ENCODE measurements at regions not wholly inside any gene's neighbourhood (a gene's known extent, or its start where the extent isn't known, plus 50 kb on each side); places are given as distances from the start of the nearest gene placed in this dataset.

DNA sequence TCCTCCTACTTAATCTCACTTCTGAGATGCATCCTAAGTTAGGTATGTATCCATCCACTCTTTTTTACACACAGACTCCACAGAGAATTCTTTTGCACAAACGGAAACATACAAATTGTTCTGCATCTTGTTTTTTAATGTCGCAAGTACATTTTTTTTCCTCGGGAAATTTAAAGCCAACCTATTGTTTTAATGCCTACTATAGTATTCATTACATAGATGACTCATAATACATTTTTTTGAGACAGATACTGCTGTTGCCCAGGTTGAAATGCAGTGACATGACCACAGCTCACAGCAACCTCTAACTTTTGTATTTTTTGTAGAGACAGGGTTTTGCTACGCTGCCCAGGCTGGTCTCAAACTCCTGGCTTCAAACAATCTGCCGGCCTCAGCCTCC is 90.8 kb upstream of the TMEM45B start:
- H3K27me3 ChIP-seq: no peaks in the 10 kb centered on the region
- H3K4me3 ChIP-seq: no peak overlapping the region
- no peaks in the 10 kb centered on the region for H3K9me3 ChIP-seq (ENCODE audit: low read depth)
- TF ChIP-seq EZH2 (IDR thresholded peaks at IDR 0.05; ENCODE audit: borderline replicate concordance): no peak
- no peak for TF ChIP-seq EZH2phosphoT487 (IDR thresholded peaks at IDR 0.05; ENCODE audit: low read depth, severe bottlenecking, unreplicated experiment)
- TF ChIP-seq, protein P1, sequence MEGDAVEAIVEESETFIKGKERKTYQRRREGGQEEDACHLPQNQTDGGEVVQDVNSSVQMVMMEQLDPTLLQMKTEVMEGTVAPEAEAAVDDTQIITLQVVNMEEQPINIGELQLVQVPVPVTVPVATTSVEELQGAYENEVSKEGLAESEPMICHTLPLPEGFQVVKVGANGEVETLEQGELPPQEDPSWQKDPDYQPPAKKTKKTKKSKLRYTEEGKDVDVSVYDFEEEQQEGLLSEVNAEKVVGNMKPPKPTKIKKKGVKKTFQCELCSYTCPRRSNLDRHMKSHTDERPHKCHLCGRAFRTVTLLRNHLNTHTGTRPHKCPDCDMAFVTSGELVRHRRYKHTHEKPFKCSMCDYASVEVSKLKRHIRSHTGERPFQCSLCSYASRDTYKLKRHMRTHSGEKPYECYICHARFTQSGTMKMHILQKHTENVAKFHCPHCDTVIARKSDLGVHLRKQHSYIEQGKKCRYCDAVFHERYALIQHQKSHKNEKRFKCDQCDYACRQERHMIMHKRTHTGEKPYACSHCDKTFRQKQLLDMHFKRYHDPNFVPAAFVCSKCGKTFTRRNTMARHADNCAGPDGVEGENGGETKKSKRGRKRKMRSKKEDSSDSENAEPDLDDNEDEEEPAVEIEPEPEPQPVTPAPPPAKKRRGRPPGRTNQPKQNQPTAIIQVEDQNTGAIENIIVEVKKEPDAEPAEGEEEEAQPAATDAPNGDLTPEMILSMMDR (IDR thresholded peaks at IDR 0.05; ENCODE audit: poor library complexity): no peak
- H2AFZ ChIP-seq: no peak overlapping the region
- H3K36me3 ChIP-seq (replicated peaks; ENCODE audit: insufficient read depth, low read depth): no peaks in the 10 kb centered on the region
- H3K9me2 ChIP-seq (replicated peaks; ENCODE audit: insufficient read depth): no peaks in the 10 kb centered on the region
- H3K4me1 ChIP-seq (ENCODE audit: insufficient read depth): no peaks in the 10 kb centered on the region
- 92% methylated on average over 5 of the region's 5 CpGs for WGBS (ENCODE audit: low lambda C conversion rate, missing lambda C conversion rate)
- H4K20me1 ChIP-seq (ENCODE audit: insufficient read depth, poor library complexity, severe bottlenecking): no peaks in the 10 kb centered on the region
- H3K27ac ChIP-seq: no peak overlapping the region
- no peaks in the 10 kb centered on the region for H3K79me2 ChIP-seq
- no peak overlapping the region for H3K4me2 ChIP-seq
- DNase-seq (ENCODE audit: low spot score): no peak

DNA sequence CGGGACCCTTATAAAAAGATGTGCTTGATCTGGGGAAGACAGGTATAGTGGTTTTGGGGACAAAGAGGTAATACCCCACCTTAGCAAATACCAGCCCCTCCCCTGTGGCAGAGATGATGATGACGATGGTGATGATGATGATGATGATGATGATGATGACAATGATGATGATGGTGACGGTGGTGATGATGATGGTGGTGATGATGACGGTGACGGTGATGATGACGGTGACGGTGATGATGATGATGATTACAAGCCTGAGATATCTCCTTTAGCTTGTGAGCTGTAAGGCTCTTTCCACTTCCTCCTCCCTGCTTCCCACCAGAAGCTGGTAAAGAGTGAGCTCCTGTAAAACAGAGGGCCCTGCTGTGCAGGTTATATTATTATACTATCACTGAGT is 89.5 kb upstream of the TMEM45B start:
- no peak for DNase-seq (ENCODE audit: low spot score)
- Histone ChIP-seq H3K79me2 (no peaks in the 10 kb centered on the region), H3K9me2 (replicated peaks; ENCODE audit: insufficient read depth) (no peaks in the 10 kb centered on the region), H3K4me1 (ENCODE audit: insufficient read depth) (no peaks in the 10 kb centered on the region), H4K20me1 (ENCODE audit: insufficient read depth, poor library complexity, severe bottlenecking) (no peaks in the 10 kb centered on the region), H2AFZ (no peak overlapping the region), H3K9me3 (ENCODE audit: low read depth) (no peaks in the 10 kb centered on the region), H3K27me3 (no peaks in the 10 kb centered on the region), H3K36me3 (replicated peaks; ENCODE audit: insufficient read depth, low read depth) (no peaks in the 10 kb centered on the region), H3K27ac (no peak overlapping the region), H3K4me3 (no peak overlapping the region), H3K4me2 (no peak overlapping the region)
- WGBS (ENCODE audit: low lambda C conversion rate, missing lambda C conversion rate): 97% methylated on average over 7 of the region's 7 CpGs
- TF ChIP-seq EZH2phosphoT487 (IDR thresholded peaks at IDR 0.05; ENCODE audit: low read depth, severe bottlenecking, unreplicated experiment) (no peak), EZH2 (IDR thresholded peaks at IDR 0.05; ENCODE audit: borderline replicate concordance) (no peak)
- TF ChIP-seq, protein P1 (IDR thresholded peaks at IDR 0.05; ENCODE audit: poor library complexity): no peak

DNA sequence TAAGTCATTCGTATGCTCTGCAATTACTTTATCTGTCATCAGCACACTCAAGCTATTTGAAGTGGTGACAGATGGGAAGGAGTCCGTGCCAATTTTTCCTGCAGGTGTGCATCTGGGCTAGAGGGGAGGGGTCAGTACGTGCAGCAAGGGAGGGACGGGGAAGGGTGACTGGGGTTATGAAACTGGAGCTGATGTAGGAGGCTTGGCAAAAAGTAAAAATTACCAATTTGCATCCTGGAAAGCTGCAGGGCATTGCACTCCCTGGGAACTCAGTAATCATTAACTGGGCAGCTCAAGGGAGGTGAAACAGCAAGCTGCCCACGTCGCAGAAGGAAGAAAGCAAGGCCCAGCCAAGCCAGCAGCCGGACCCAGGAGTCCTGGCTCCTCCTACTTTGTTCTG is 87.1 kb upstream of the TMEM45B start:
- no peak for DNase-seq (ENCODE audit: low spot score)
- Histone ChIP-seq H3K36me3 (replicated peaks; ENCODE audit: insufficient read depth, low read depth) (no peaks in the 10 kb centered on the region), H3K9me2 (replicated peaks; ENCODE audit: insufficient read depth) (no peaks in the 10 kb centered on the region), H4K20me1 (ENCODE audit: insufficient read depth, poor library complexity, severe bottlenecking) (no peaks in the 10 kb centered on the region), H3K9me3 (ENCODE audit: low read depth) (no peaks in the 10 kb centered on the region), H3K27me3 (no peaks in the 10 kb centered on the region), H3K79me2 (no peaks in the 10 kb centered on the region), H2AFZ (no peak overlapping the region), H3K4me1 (ENCODE audit: insufficient read depth) (no peaks in the 10 kb centered on the region), H3K27ac (no peak overlapping the region), H3K4me2 (no peak overlapping the region), H3K4me3 (no peak overlapping the region)
- TF ChIP-seq EZH2phosphoT487 (IDR thresholded peaks at IDR 0.05; ENCODE audit: low read depth, severe bottlenecking, unreplicated experiment) (no peak), EZH2 (IDR thresholded peaks at IDR 0.05; ENCODE audit: borderline replicate concordance) (no peak)
- TF ChIP-seq, protein P1 (IDR thresholded peaks at IDR 0.05; ENCODE audit: poor library complexity): no peak
- 56% methylated on average over 7 of the region's 7 CpGs for WGBS (ENCODE audit: low lambda C conversion rate, missing lambda C conversion rate)

DNA sequence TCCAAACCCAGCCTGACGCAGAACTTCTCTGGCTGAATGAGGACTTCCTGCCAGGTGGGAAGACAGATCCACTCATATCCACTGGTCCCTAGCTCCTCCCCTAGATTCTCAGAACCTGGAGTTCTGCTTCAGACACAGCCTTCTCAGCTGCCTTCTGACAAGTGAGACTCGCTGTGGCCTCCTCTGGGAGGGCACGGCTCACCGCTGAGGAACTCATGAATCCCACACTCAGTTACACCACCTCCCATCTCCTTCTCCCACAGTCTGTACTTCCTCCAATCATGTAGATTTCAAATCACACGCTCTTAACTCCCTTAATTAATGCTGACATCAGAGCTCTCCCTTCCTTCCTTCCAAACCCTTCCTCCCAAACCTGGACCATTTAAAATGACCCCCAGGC is 86.4 kb upstream of the TMEM45B start:
- H2AFZ ChIP-seq: no peak overlapping the region
- no peak overlapping the region for H3K4me3 ChIP-seq
- no peak for DNase-seq (ENCODE audit: low spot score)
- H3K36me3 ChIP-seq (replicated peaks; ENCODE audit: insufficient read depth, low read depth): no peaks in the 10 kb centered on the region
- no peaks in the 10 kb centered on the region for H4K20me1 ChIP-seq (ENCODE audit: insufficient read depth, poor library complexity, severe bottlenecking)
- H3K9me3 ChIP-seq (ENCODE audit: low read depth): no peaks in the 10 kb centered on the region
- no peaks in the 10 kb centered on the region for H3K79me2 ChIP-seq
- no peaks in the 10 kb centered on the region for H3K9me2 ChIP-seq (replicated peaks; ENCODE audit: insufficient read depth)
- no peaks in the 10 kb centered on the region for H3K27me3 ChIP-seq
- no peak overlapping the region for H3K27ac ChIP-seq
- 76% methylated on average over 5 of the region's 5 CpGs for WGBS (ENCODE audit: low lambda C conversion rate, missing lambda C conversion rate)
- no peaks in the 10 kb centered on the region for H3K4me1 ChIP-seq (ENCODE audit: insufficient read depth)
- no peak overlapping the region for H3K4me2 ChIP-seq
- TF ChIP-seq EZH2phosphoT487 (IDR thresholded peaks at IDR 0.05; ENCODE audit: low read depth, severe bottlenecking, unreplicated experiment) (no peak), EZH2 (IDR thresholded peaks at IDR 0.05; ENCODE audit: borderline replicate concordance) (no peak)
- TF ChIP-seq, protein P1 (IDR thresholded peaks at IDR 0.05; ENCODE audit: poor library complexity): no peak

All from hepatocyte (in vitro differentiated cells).